ENCODE measurements at regions not wholly inside any gene's neighbourhood (a gene's known extent, or its start where the extent isn't known, plus 50 kb on each side); places are given as distances from the start of the nearest gene placed in this dataset.
"Not testable (repeated sequence)": the region's sequence is repeated elsewhere in the genome, so short reads cannot be mapped to it uniquely, and the experiment has no call there.

- Mint-ChIP-seq H3K27ac (ENCODE audit: unreplicated experiment) (no peak overlapping the region), H3K9me3 (peaks cover 15% of the 10 kb centered on the region), H3K4me1 (no peaks in the 10 kb centered on the region), H3K27me3 (ENCODE audit: low read depth) (no peaks in the 10 kb centered on the region), H3K4me3 (no peak overlapping the region), H3K36me3 (ENCODE audit: low read depth) (peaks cover 8% of the 10 kb centered on the region)
- TF ChIP-seq, protein P1, sequence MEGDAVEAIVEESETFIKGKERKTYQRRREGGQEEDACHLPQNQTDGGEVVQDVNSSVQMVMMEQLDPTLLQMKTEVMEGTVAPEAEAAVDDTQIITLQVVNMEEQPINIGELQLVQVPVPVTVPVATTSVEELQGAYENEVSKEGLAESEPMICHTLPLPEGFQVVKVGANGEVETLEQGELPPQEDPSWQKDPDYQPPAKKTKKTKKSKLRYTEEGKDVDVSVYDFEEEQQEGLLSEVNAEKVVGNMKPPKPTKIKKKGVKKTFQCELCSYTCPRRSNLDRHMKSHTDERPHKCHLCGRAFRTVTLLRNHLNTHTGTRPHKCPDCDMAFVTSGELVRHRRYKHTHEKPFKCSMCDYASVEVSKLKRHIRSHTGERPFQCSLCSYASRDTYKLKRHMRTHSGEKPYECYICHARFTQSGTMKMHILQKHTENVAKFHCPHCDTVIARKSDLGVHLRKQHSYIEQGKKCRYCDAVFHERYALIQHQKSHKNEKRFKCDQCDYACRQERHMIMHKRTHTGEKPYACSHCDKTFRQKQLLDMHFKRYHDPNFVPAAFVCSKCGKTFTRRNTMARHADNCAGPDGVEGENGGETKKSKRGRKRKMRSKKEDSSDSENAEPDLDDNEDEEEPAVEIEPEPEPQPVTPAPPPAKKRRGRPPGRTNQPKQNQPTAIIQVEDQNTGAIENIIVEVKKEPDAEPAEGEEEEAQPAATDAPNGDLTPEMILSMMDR (conservative IDR thresholded peaks at IDR 0.05): no peak
- DNase-seq (ENCODE audit: low read depth, low spot score): no peak
These were observed 276.0 kb downstream of the MAP2K6 start for GRCh38 chr17:69690531-69690930.

DNA sequence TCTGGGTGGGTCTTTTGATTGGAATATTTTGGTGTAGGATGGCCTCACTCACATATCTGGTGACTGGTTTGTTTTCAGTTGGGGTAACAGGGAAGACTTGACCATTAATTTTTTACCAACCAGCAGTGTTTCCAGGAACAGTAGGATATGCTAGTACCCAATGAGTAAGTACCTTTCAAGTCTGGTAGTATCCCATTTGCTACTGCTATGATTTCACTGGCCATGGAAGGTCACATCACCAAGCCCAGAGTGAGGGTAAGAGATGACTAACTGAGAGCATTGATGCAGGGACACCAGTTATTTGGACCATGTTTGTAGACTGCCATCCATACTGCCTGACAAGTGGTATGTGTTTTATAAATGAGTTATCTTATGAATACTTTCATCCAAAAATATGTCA is 277.7 kb downstream of the MAP2K6 start:
- DNase-seq (ENCODE audit: low read depth, low spot score): no peak
- Mint-ChIP-seq H3K4me1 (no peaks in the 10 kb centered on the region), H3K9me3 (peaks cover 4% of the 10 kb centered on the region), H3K36me3 (ENCODE audit: low read depth) (peaks cover 4% of the 10 kb centered on the region), H3K4me3 (no peak overlapping the region), H3K27me3 (ENCODE audit: low read depth) (no peaks in the 10 kb centered on the region), H3K27ac (ENCODE audit: unreplicated experiment) (no peak overlapping the region)
- TF ChIP-seq, protein P1 (conservative IDR thresholded peaks at IDR 0.05): no peak

- no peak overlapping the region for H3K4me3 Mint-ChIP-seq
- no peaks in the 10 kb centered on the region for H3K27me3 Mint-ChIP-seq (ENCODE audit: low read depth)
- H3K9me3 Mint-ChIP-seq: peaks cover 12% of the 10 kb centered on the region
- no peak for DNase-seq (ENCODE audit: low read depth, low spot score)
- no peaks in the 10 kb centered on the region for H3K4me1 Mint-ChIP-seq
- H3K36me3 Mint-ChIP-seq (ENCODE audit: low read depth): peaks cover 6% of the 10 kb centered on the region
- H3K27ac Mint-ChIP-seq (ENCODE audit: unreplicated experiment): no peak overlapping the region
- TF ChIP-seq, protein P1 (conservative IDR thresholded peaks at IDR 0.05): no peak
These were observed 281.1 kb downstream of the MAP2K6 start for GRCh38 chr17:69695646-69696045.

GRCh38 chr17:69696650-69697049 is 282.2 kb downstream of the MAP2K6 start:
- peaks cover 6% of the 10 kb centered on the region for H3K36me3 Mint-ChIP-seq (ENCODE audit: low read depth)
- no peak overlapping the region for H3K27ac Mint-ChIP-seq (ENCODE audit: unreplicated experiment)
- peaks cover 12% of the 10 kb centered on the region for H3K9me3 Mint-ChIP-seq
- H3K27me3 Mint-ChIP-seq (ENCODE audit: low read depth): no peaks in the 10 kb centered on the region
- H3K4me3 Mint-ChIP-seq: no peak overlapping the region
- TF ChIP-seq, protein P1 (conservative IDR thresholded peaks at IDR 0.05): no peak
- H3K4me1 Mint-ChIP-seq: no peaks in the 10 kb centered on the region
- DNase-seq (ENCODE audit: low read depth, low spot score): no peak

GRCh38 chr17:69698352-69698751 is 283.9 kb downstream of the MAP2K6 start:
- not testable (repeated sequence) for H3K36me3 Mint-ChIP-seq (ENCODE audit: low read depth); H3K27me3 Mint-ChIP-seq (ENCODE audit: low read depth); H3K4me1 Mint-ChIP-seq; H3K4me3 Mint-ChIP-seq; H3K27ac Mint-ChIP-seq (ENCODE audit: unreplicated experiment); DNase-seq (ENCODE audit: low read depth, low spot score)
- H3K9me3 Mint-ChIP-seq: peaks cover 12% of the 10 kb centered on the region

DNA sequence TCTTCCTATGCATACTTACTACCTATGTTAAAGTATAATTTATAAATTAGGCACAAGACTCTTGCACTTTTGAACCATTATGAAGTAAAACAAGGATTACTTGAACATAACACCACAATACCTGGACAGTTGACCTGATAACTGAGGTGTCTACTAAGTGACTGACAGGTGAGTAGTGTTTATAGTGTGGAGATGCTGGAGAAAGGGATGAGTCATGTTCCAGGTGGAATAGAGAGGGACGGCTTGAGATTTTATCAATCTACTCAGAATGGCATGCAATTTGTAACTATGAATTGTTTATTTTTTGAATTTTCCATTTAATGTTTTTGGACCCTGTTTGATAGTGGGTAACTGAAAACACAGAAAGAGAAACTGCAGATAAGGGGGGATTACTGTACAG is 287.6 kb downstream of the MAP2K6 start:
- no peaks in the 10 kb centered on the region for H3K4me1 Mint-ChIP-seq
- peaks cover 12% of the 10 kb centered on the region for H3K9me3 Mint-ChIP-seq
- peaks cover 6% of the 10 kb centered on the region for H3K36me3 Mint-ChIP-seq (ENCODE audit: low read depth)
- H3K27ac Mint-ChIP-seq (ENCODE audit: unreplicated experiment): no peak overlapping the region
- H3K4me3 Mint-ChIP-seq: no peak overlapping the region
- no peaks in the 10 kb centered on the region for H3K27me3 Mint-ChIP-seq (ENCODE audit: low read depth)
- DNase-seq (ENCODE audit: low read depth, low spot score): no peak
- TF ChIP-seq, protein P1 (conservative IDR thresholded peaks at IDR 0.05): no peak
